ENCODE measurements at regions not wholly inside any gene's neighbourhood (a gene's known extent, or its start where the extent isn't known, plus 50 kb on each side); places are given as distances from the start of the nearest gene placed in this dataset.
A peak's percentile ranks its signal among the peaks of the same experiment; 100 is the strongest.

DNA sequence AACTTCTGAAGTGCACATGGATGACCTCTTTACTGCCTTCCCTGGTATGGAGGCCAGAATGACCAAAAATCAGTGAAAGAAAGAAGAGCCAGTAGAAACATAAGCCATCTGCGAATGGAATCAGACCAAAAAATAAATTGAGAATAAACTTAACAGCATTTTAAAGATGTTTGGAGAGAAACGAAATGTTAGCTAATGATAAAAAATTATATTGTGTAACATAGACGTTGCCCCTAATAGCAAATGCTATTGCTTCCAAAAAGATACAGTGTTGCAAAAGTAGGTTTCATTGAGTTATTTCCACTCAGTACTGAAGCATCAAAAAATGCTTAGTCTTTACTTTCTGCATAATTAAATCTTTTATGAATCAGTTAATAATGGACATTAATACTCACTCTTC lies 371.7 kb downstream of the LIG4 start:
- DNase-seq (no peak), ATAC-seq (no peak)
- Histone ChIP-seq H3K27ac (ENCODE audit: low read length) (no peak overlapping the region), H2AFZ (ENCODE audit: low read length) (no peak overlapping the region), H3K27me3 (ENCODE audit: low read length) (no peaks in the 10 kb centered on the region), H3F3A (ENCODE audit: low read length, unreplicated experiment) (no peaks in the 10 kb centered on the region), H4K20me1 (ENCODE audit: low read length) (no peaks in the 10 kb centered on the region), H3K4me2 (ENCODE audit: low read length) (no peak overlapping the region), H3K4me3 (ENCODE audit: low read length) (no peak overlapping the region), H3K9me2 (replicated peaks; ENCODE audit: low read length) (no peaks in the 10 kb centered on the region), H3K79me2 (ENCODE audit: low read length) (no peaks in the 10 kb centered on the region), H3K36me3 (ENCODE audit: low read depth, low read length) (no peaks in the 10 kb centered on the region), H3K4me1 (ENCODE audit: insufficient read depth, low read length) (peaks cover 15% of the 10 kb centered on the region), H3K9ac (ENCODE audit: low read length) (no peak overlapping the region), H3K9me3 (ENCODE audit: low read length) (no peaks in the 10 kb centered on the region)
- no TSS peak for BruUV-seq (replicated peaks)
- intact Hi-C loops (cut with micrococcal nuclease): no loop called here
- ChIA-PET CTCF (no interaction called here), POLR2A (ENCODE audit: unreplicated experiment) (no interaction called here)
- TF ChIP-seq, protein P1, sequence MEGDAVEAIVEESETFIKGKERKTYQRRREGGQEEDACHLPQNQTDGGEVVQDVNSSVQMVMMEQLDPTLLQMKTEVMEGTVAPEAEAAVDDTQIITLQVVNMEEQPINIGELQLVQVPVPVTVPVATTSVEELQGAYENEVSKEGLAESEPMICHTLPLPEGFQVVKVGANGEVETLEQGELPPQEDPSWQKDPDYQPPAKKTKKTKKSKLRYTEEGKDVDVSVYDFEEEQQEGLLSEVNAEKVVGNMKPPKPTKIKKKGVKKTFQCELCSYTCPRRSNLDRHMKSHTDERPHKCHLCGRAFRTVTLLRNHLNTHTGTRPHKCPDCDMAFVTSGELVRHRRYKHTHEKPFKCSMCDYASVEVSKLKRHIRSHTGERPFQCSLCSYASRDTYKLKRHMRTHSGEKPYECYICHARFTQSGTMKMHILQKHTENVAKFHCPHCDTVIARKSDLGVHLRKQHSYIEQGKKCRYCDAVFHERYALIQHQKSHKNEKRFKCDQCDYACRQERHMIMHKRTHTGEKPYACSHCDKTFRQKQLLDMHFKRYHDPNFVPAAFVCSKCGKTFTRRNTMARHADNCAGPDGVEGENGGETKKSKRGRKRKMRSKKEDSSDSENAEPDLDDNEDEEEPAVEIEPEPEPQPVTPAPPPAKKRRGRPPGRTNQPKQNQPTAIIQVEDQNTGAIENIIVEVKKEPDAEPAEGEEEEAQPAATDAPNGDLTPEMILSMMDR (conservative IDR thresholded peaks at IDR 0.05; ENCODE audit: low read depth, low read length): no peak
- TF ChIP-seq EZH2 (IDR thresholded peaks at IDR 0.05; ENCODE audit: low read length, unreplicated experiment) (no peak), EZH2phosphoT487 (IDR thresholded peaks at IDR 0.05; ENCODE audit: borderline replicate concordance, low read length) (no peak)

DNA sequence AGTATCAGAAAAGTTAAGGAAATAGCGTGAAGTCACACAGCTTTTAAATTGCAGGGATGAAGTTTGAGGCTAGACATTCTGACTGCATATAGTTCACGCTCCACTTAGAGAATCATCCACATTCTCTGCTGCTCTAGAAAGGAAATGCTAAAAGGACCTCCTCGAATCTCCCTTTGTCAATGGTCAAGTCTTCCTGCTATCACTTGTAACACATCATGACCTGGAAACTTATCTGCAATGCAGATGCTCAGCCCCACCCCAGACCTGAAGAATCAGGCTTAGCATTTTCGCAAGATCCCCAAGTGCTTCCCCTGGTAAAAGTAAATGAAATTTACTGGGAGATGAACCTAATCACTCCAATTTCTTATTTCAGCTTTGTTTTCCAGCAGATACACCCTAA lies 372.1 kb downstream of the LIG4 start:
- Histone ChIP-seq H3K9me3 (ENCODE audit: low read length) (no peaks in the 10 kb centered on the region), H3K79me2 (ENCODE audit: low read length) (no peaks in the 10 kb centered on the region), H3K27ac (ENCODE audit: low read length) (no peak overlapping the region), H3F3A (ENCODE audit: low read length, unreplicated experiment) (no peaks in the 10 kb centered on the region), H2AFZ (ENCODE audit: low read length) (no peak overlapping the region), H4K20me1 (ENCODE audit: low read length) (no peaks in the 10 kb centered on the region), H3K4me3 (ENCODE audit: low read length) (no peak overlapping the region), H3K4me2 (ENCODE audit: low read length) (no peak overlapping the region), H3K9ac (ENCODE audit: low read length) (no peak overlapping the region), H3K9me2 (replicated peaks; ENCODE audit: low read length) (no peaks in the 10 kb centered on the region), H3K4me1 (ENCODE audit: insufficient read depth, low read length) (peaks cover 15% of the 10 kb centered on the region), H3K27me3 (ENCODE audit: low read length) (no peaks in the 10 kb centered on the region), H3K36me3 (ENCODE audit: low read depth, low read length) (no peaks in the 10 kb centered on the region)
- POLR2A ChIA-PET (ENCODE audit: unreplicated experiment): no interaction called here
- TF ChIP-seq EZH2 (IDR thresholded peaks at IDR 0.05; ENCODE audit: low read length, unreplicated experiment): no peak
- no peak for TF ChIP-seq EZH2phosphoT487 (IDR thresholded peaks at IDR 0.05; ENCODE audit: borderline replicate concordance, low read length)
- TF ChIP-seq, protein P1 (conservative IDR thresholded peaks at IDR 0.05; ENCODE audit: low read depth, low read length): no peak
- ATAC-seq: no peak
- CTCF ChIA-PET: no interaction called here
- DNase-seq: no peak
- intact Hi-C loops (cut with micrococcal nuclease): no loop called here
- BruUV-seq (replicated peaks): no TSS peak

DNA sequence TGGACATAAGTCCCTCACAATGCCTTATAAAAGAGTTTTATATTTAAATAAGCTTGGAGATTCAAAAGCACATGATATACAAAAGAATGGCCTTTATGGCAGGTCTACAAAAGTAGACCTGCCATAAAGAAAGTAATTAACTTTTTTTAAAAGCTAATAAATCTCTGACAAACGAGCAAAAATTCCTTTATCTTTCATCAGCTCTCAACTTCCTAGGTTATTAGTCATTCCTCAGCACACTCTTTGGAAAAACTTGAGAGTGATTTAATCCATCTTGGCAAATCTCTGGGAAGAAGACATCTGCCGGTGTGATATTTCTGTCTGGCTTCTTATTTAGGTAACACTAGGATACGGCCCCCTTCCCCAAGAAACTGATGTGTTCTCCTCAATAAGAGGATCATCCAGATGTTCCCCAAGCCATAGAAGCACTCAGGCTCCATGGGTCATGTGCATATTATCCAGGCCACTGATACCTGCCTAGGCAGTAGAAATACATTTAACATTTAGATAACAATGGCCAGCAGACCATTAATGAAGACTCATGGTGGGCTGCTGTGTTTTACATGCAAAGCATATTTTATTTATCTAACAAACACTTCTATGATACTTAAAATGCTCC lies 372.7 kb downstream of the LIG4 start:
- peaks cover 15% of the 10 kb centered on the region for H3K4me1 ChIP-seq (ENCODE audit: insufficient read depth, low read length)
- TF ChIP-seq EZH2 (IDR thresholded peaks at IDR 0.05; ENCODE audit: low read length, unreplicated experiment) (no peak), EZH2phosphoT487 (IDR thresholded peaks at IDR 0.05; ENCODE audit: borderline replicate concordance, low read length) (no peak)
- TF ChIP-seq, protein P1 (conservative IDR thresholded peaks at IDR 0.05; ENCODE audit: low read depth, low read length): no peak
- intact Hi-C loops (cut with micrococcal nuclease): loop anchor here (1.0 kb wide), 1 partner anchor 22 kb away; no protein-coding TSS in a partner anchor
- H3K27me3 ChIP-seq (ENCODE audit: low read length): no peaks in the 10 kb centered on the region
- no peak overlapping the region for H2AFZ ChIP-seq (ENCODE audit: low read length)
- H3K4me3 ChIP-seq (ENCODE audit: low read length): no peak overlapping the region
- ChIA-PET CTCF (no interaction called here), POLR2A (ENCODE audit: unreplicated experiment) (no interaction called here)
- H4K20me1 ChIP-seq (ENCODE audit: low read length): no peaks in the 10 kb centered on the region
- ATAC-seq: peak; percentile 79
- peak overlapping the region; percentile 35 for H3K4me2 ChIP-seq (ENCODE audit: low read length)
- no peaks in the 10 kb centered on the region for H3K9me2 ChIP-seq (replicated peaks; ENCODE audit: low read length)
- H3F3A ChIP-seq (ENCODE audit: low read length, unreplicated experiment): no peaks in the 10 kb centered on the region
- H3K27ac ChIP-seq (ENCODE audit: low read length): no peak overlapping the region
- BruUV-seq (replicated peaks): no TSS peak
- H3K9me3 ChIP-seq (ENCODE audit: low read length): no peaks in the 10 kb centered on the region
- DNase-seq: peak; percentile 80
- H3K9ac ChIP-seq (ENCODE audit: low read length): no peak overlapping the region
- H3K36me3 ChIP-seq (ENCODE audit: low read depth, low read length): no peaks in the 10 kb centered on the region
- H3K79me2 ChIP-seq (ENCODE audit: low read length): no peaks in the 10 kb centered on the region

Data from PC-3 (cell line).